Central memory CD4-positive, alpha-beta T cell (primary cell): ENCODE measurements at regions not wholly inside any gene's neighbourhood (a gene's known extent, or its start where the extent isn't known, plus 50 kb on each side); places are given as distances from the start of the nearest gene placed in this dataset.

ENCODE experiments used
- DNase-seq: peaks from one replicate; pipeline ENCODE4 v3.0.0; 2022

DNA sequence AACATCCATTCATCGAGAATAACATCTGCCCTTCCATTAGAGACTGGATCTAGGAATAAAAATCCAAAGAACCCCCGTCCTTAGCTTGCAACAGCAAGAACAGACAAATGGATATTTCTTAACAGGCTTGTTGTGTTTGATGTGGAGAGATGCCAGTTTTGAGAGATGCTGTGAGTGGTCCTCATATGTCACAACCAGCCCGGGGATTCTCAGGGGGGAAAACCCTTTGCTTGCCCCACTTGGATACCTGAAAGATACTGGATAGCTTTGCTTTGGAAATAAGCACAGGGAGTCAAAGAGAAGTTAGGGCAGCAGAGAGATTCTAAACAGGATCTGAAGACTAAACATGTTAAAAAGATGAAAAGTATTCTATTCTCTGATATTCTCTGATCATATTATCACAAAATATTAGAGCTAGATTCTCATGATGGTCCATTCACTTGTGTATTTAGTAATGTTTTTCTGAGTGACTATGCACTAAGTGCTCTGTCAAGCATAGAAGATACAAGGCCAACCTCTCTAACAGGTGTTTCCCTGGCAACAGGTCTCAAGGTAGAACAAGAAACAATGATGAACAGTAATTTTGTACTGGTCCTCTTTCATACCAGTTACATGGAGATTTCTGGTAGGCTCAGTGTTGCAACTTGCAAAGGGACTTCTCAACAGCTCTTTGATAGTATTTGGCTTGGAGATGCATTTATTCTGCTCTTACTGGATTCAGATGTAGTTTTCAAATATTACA is 348.2 kb downstream of the MYCN start:
- no peak for DNase-seq

DNA sequence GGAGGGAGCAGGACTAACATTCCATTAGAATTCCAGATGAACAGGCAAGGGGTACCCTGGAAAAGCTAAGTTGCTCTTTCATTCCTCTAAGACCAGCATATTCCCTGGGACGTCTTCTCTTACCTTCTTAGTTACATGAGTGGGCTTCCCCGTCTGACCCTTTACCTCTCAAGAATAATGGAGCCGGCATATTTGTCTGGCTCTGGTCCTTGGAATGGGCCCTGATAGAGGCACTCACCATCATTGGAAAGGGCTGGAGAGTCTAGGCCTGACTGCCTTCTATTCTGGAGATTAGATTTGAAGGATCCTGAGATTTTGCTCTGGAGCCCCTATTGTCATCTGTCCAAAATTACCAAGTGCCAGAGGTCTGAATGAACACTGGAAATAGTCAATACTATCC is 347.5 kb downstream of the MYCN start:
- DNase-seq: no peak

DNA sequence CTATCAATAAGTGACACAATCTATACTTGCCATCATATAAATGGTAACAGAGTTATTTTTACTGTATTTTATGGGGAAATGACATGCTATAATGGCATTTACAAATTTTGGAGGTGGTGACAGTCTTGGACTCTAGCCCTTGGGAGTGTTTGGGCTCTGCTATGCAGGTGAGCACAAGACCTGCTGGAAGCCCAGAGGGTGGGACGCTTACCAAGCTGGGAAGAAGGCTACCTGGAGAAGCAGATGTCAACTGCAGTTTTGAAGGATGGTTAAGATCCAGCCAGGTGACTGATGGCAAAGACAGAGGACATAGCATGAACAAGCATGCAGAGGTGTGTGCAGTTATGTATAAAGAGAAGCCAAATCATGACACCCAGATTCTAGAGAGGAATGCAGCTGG is 346.9 kb downstream of the MYCN start:
- no peak for DNase-seq

DNA sequence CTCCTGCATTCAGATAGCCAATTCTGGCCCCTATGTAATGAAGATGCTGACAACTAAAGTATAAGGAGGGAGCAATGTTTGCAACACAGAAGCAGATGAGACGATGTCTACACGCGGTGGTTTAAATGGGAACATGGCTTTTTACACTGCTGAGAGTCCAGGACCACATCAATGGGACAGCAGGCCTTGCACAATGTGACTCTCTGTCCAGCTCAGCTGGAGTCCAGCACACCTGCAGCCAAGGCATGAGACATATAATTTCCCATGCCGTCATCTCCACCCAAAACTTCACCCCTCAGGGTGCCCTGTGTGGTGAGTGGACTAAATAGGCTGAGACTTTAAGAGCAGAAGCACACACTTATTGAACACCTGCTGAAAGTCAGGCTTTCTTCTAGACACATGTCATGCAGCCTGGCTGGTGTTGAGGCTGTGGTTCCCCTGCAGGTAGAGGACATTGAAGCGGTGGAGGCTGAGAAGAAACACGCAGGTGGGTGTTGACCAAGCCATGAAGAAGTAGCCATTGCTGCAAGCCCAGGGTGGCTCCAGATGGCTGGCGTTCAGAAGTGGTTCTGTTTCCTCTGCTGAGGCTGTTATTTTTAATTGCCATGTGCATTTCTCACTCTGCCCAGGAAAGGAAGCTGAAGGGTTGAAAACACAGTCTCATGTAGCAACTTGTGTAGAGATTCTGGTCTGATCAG is 345.6 kb downstream of the MYCN start:
- DNase-seq: no peak

DNA sequence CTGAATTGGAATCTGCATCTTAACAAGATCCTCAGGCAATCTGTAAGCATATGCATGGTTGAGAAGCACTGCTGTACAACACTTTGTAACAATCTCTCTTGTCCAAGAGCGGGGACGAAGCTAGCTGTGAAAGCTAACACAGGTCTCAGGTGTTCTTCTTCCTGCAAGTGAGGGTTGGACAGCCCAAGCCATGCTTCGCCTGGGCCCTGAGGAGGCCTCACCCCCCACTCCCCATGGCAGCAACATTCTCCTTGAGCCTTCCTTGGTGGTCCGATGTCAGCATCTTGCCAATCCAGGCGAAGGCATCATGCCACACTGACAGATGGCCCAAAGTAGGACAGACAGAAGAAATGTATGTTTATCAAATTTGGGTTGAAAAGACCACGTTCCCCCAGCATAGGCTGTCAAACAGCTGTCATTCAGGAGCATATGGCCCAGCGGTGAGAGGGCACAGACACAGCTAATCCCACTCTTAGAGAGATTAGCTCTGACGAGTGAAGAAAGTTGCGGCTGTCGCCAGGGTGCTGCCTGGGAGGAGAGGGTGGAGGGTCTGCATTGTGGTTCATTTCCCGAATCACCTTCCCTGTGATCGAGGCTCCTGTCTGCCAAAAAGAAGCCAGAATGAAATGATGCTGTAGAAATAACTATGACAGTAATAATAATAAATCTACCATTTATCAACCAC is 344.7 kb downstream of the MYCN start:
- DNase-seq: no peak

DNA sequence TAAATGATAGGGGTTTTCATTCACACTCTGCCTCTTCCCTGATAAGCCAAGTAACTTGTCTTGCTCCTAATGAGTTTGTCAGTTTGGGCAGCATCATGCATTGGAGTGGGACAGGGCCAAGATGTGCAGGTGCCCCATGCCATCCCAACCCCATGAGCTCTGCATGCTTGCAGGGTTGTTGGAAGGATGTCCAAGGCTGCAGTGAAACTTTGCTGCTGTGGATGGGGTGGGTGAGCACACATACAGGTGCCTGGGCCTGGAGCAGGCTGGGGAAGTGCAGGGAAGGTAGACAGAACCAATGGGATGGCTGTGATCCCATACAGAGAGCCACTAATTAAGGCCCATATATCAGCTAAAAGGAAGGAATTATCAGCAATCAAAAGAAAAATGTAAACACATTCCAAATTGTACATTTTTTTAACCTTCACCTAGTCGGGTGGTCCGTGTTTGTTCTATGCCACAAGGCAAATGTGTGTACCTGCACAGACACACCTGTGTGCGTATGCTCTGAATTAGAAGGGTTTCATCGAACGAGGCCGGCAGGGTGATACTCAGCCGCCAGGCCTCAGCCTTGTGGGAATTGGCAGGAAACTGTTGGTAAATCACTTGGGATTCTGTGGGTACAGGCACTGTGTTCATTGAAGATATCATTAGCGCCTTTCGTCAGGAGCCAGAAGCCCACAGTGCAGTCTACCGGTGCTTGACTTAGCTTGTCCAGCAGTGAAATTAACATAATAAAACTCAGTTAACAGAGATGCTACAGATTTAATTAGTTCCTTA is 342.9 kb downstream of the MYCN start:
- DNase-seq: no peak

DNA sequence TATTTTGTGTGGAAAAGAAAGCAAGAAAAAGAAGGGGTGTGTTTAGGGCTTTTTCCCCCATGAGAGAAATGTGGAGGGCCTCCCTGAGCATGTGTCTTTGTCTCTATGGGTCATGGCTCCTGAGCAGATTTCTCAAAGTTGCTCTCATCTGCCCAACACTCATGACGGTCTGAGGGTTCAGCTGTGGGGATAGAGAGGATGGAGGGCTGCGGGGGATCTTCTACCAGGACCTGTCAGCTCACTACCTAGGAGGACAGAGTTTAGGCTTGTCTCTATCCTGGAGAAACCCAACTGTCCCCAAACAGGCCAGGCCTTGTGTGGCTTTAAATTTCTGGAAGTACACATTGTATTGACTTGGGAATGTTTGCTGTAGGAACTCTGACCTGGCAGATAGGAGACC is 342.2 kb downstream of the MYCN start:
- no peak for DNase-seq

DNA sequence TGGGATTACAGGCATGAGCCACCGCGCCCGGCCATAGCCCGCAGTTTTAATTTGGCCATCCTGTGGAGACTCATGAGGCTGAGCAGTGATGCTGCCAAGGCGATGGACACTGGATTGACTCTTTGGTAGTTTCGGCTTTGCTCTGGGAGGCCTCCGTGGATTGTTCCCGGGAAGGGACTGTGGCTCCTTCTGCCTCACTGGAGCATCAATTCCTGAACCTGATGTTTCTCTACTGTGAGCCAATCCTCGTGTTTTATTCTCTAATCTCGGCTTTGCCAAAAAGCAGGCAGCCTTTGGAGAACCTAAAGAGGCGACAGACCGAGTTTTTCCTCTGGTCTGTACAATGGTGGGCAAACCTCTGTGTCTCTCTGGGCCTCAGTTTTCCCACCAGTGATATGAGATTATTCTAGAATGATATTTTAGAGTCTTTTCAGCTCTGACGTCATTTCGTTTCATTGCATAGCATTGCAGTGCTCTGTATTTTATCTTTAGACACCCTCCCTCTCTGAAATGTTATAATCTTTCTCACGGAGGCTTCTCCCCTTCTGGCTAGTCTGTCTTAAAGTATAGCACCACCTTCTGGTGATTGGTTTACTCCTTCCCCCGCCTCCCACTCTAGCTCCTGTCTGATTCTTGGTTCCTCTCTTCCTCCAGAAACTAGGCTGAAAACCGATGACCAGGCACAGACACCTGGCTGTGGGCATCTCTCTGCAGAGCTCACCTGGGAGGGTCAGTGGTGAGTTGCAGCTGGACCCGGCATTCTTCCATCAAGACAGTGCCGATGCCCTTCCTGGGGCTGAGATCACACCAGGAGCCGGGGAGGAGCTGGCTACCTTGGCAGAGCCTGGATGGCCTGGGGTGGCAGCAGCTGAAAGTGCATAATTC is 341.3 kb downstream of the MYCN start:
- DNase-seq: no peak

DNA sequence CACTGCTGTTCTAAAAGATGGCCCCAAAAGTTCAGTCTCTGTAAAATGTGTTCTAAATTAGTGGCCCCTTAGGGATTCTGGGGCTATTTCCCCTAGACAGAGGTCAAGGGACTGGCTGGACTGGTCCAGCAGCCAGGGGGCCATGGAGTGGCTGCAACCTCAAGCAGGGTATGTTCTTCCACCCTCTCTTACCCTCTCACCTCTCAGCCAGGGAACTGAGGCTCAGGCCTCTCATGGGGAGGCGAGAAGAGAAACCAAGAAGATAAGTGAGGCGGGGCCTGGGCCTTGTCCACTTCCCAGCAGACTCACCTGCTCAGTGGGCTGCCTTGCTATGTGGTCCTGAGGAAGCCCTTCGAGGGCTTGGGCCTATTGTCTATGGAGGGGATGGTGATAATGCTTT is 339.7 kb downstream of the MYCN start:
- no peak for DNase-seq

DNA sequence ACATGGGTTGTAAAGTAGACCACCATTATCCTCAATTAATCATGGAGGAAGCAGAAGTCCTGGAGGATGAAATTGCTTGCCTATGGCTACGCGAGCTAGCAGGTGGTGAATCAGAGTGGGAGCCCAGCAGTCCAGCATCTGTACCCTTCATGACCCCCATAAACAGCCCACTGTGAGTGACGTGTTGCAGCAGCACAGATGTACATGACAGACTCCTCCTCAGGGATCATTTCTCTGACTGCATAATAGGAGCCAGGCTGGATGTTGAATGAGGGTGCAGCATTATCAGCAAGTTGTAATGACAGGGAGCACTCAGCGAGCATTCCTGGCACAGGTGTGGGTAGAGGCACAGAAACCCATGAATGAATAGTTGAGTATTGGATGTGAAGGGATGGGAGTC is 339.3 kb downstream of the MYCN start:
- no peak for DNase-seq

DNA sequence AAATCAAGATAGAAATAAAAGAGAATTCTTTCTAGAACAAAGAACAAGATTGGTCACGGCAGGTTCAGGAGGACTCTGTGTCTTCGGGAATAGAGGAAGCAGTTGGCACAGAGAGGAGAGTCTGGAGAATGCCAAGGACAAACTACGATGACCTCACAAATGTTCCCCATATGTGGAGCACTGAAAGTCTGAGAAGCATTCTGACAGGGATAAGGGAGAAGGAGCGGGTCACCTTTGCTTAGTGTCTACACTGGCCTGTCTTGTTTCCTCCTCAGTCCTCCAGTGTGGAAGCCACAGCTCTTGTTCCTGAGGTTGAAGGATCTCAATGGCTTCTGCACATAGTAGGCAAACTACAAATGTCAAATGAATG is 338.8 kb downstream of the MYCN start:
- DNase-seq: no peak

DNA sequence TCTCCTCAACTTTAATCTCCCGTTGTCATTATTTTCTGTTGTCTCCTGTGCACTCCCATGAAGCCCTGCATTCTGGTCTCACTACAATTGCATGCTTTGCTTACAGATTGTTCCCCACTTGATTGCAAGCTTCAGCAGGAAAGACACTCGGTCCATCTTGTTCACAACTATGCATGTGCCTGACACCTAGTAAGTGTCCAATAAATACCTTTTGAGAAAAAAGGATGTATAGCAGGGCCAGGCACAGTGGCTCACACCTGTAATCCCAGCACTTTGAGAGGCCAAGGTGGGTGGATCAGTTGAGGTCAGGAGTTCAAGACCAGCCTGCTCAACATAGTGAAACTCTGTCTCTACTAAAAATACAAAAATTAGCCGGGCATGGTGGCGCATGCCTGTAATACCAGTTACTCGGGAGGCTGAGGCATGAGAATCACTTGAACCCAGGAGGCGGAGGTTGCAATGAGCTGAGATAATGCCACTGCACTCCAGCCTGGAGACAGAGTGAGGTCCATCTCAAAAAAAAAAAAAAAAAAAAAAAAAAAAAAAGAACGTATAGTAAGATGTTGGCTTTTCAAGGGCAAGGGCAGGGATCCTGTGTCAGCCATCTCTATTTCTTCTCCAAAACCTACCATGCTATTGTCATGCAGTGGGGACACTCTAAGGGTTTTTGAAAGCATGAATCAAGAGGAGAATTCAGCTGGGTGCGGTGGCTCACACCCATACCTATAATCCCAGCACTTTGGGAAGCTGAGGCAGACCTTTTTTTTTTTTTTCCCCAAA is 338.3 kb downstream of the MYCN start:
- DNase-seq: no peak

DNA sequence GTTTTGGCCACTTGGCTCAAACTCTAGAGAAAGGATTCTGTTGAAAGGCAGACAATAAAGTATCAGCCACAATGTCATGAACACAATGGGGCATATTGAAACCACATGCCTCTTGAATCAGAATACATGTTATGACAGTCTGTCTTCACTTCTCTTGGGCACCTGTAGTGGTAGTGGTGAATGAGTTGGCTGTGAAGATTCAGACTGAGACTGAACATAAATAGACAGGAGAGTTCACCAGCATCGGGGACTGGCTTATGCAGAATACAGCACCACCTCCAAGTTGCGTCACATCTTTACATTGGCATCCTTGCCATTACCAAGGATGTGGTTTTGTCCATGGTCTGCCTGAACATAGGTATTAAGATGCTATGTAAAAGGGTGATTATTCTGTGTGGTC is 336.8 kb downstream of the MYCN start:
- DNase-seq: no peak

DNA sequence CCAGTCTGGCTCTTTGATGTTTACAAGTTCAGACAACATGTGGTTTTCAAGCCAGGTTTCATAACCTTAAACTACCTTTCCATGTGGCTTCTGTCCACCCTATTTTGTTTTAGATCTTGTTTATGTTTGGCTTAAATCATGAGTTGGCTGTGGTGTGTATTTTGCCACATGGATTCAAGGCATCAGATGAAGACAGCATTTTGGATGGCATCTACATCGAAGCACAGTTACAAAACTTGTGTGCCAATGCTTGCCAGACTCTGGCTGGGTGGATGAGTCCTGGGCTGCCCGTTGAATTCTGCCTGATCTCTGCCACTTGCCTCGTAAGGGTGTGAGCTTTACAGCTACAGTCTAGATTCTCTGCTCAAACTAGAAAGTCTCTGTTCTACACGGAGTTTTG is 335.3 kb downstream of the MYCN start:
- no peak for DNase-seq

DNA sequence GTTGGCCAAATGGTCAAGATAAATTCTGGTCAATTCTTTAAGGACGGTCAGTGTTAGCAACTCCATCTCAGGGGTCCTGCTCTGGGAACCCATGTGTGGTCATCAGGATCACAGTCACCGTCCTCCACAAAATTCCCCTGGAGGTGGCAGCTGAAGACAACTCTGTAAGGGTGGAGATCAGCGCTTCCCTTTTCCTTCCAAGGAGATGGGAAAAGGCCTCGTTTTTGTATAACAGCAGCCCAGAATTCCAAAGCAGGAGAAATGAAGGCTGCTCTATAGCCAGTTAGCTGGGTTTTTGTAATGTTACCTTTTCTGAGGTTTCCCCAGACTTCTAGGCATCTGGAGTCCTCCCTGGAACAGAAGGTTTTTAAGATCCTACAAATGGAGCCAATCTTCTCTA is 334.8 kb downstream of the MYCN start:
- DNase-seq: no peak

DNA sequence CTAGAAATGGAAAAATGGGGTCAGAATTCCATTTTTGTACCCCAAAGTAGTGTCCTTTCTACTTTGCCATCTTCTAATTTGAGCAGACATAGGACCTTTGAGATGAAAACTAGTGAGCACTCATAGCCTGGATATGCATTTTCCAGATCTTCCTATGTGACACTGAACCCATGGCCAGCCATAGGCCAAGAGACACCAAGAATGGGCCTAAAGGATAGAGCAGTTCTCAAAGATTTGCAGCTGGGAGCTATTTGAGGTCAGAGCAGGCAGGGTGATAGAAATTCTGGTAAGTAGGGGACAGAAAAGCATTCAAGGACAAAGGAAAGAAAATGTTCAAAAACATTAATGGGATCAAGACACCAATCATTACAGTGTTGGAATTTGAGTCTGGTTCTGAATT is 332.8 kb downstream of the MYCN start:
- DNase-seq: no peak

DNA sequence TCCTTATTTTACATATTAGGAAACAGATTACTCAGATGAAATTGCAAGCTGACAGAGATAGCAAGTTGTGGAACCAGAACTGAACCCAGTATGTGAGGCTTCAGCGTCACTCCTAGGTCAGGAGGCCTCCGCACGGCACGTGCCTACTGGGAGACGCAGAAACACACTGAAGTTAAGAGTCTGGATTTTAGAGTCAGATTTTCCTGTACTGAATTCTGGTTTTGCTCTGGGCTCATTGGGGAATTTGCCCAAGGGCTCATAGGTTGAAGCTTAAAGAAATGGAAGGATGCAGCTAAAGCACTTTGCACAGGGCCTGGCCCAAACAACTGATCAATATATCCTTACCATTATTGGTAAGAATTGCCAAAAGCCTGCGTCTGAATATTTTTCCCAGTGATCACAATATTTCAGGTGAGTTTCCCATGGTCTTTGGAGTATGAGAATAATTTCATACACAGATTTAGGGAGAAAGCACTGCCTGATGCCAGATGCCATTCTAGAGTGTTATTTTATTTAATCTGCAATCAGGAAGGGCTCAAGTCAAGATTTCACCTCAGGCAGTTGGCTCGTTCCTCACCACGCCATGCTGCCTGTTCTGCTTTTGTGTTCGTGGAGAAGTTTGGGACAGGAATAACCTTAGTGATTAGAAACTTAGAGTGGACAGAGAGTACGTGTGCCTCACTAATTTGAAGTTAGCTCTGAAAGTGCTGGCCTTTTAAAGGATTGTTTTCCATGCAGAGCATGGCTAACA is 331.9 kb downstream of the MYCN start:
- DNase-seq: no peak

DNA sequence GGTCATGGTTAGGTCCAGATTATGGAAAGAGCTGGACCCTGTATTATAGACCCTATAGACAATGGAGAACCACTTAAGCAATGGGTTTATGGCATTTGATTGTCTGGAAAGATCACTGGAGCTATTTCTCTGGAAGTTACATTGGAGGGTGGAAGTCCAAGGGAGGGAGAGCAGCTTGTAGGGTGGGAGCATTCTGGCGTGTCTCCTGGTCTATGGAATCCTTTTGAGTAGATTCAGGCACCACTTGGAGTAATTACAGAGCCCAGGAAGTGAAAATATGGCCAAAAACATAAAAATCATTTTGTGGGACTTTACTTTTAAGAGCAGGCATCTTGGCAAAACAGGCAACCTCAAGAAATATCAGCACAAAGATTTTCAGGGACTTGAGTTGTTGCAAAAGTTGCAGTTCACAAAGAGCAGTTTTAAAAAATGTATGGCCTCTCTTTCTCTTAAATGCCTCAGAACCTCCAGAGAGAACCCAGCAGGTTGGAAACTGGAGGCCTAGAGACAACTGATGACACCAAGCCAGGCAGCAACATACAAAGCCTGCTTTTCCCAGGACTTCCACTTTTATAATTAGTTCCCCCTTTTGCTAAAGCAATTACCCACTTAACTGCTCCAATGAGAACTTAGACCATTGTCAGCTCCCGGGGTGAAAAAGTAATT is 331.0 kb downstream of the MYCN start:
- no peak for DNase-seq

DNA sequence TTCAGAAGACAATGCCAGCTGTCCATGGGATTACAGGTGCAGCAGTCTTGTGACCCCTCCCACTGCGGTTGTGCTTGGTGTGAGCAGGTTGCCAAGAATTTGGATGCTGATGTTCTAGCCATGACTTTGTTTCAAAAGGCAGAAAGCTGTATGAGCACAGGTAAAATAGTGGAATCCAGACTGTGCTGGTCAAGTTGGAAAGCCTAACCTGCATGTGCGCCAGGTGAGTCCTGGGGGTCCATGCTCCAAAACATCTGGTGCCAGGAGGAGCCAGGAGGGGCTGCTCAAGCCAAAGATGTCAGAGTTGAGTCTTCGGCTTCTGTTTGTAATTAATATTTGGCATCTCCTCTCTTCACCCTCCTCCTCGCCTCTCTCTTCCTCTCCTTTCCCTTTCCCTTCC is 330.1 kb downstream of the MYCN start:
- no peak for DNase-seq

DNA sequence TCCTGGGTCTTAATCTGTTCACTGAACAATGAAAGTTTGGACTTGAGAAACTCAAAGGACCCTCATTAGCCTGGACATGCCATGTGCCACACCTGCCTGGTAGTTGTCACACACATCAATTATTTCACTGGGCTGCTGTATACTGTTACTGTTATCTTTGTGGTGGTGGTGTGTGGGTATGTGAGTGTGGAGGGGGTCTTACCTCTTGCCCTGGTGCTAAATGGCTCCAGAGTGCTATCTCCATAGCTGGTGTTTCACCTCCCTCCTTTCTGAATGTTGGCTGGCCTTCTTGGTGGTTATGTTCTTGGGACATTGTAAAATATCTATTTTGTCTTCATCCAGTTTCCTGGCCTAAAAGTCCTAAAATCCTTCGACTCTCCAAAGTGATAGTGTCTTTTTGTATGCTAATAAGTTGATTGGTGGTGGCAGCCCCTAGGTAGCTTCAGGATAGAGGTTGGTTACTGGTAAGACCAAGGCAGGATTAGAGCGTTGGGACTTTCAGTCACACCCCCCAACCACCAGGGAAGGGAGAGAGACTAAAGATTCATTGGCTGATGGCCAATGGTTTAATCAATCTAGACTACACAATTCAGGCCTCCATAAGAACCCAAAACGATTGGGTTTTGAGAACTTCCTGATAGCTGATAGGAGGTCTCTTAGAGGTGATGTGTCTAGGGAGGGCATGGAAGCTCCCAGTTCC is 328.1 kb downstream of the MYCN start:
- DNase-seq: no peak
